RWPE1 (cell line): ENCODE measurements at regions not wholly inside any gene's neighbourhood (a gene's known extent, or its start where the extent isn't known, plus 50 kb on each side); places are given as distances from the start of the nearest gene placed in this dataset.

Experiments used
- CTCF ChIA-PET: fragments of 350-600 bp; sonication (Branson Sonifier 250); formaldehyde crosslinking; extraction: SDS; loops from one replicate; lab custom pipeline; 2021; lab: Yijun Ruan, JAX
- POLR2A ChIA-PET: fragments of 400-600 bp; formaldehyde crosslinking; extraction: SDS; loops from one replicate; lab custom pipeline; 2020; ENCODE audit warnings: antibody characterized with exemption; ENCODE audit not compliant: low non-redundant PET; lab: Yijun Ruan, JAX
- DNase-seq: peaks from one replicate; pipeline ENCODE4 v3.0.0; 2012; ENCODE audit warnings: low spot score
- H3K27ac ChIP-seq: fragments of 450-650 bp; 2 replicates; pipeline ENCODE4 v1.5.1; 2017
- CTCF ChIP-seq: fragments of 450-650 bp; conservative IDR thresholded peaks from 2 replicates; pipeline ENCODE4 v1.5.1; 2017; ENCODE audit warnings: low read depth, mild to moderate bottlenecking

GRCh38 chr5:67576112-67576511 lies 379.5 kb upstream of the CD180 start:
- DNase-seq, result no peak
- no peak overlapping the region for H3K27ac ChIP-seq
- TF ChIP-seq CTCF, result no peak
- ChIA-PET CTCF (interaction anchor here (1.1 kb wide), 1 partner anchor 17 kb away, joined by 3 read pairs; no protein-coding TSS in a partner anchor), POLR2A (no interaction called here)

GRCh38 chr5:67575087-67575486 lies 378.5 kb upstream of the CD180 start:
- no peak for TF ChIP-seq CTCF
- DNase-seq, result no peak
- no peak overlapping the region for H3K27ac ChIP-seq
- CTCF ChIA-PET, result no interaction called here
- POLR2A ChIA-PET, result no interaction called here

GRCh38 chr5:67561151-67561932 lies 364.7 kb upstream of the CD180 start:
- DNase-seq, result no peak
- CTCF ChIA-PET, result no interaction called here
- POLR2A ChIA-PET, result no interaction called here

GRCh38 chr5:67552773-67553172 lies 356.2 kb upstream of the CD180 start:
- DNase-seq, result no peak
- no peak for TF ChIP-seq CTCF
- POLR2A ChIA-PET, result no interaction called here
- CTCF ChIA-PET, result interaction anchor here (0.6 kb wide), 1 partner anchor 701 kb away, joined by 4 read pairs; no protein-coding TSS in a partner anchor
- H3K27ac ChIP-seq, result no peak overlapping the region

More at GRCh38 chr5:67561151-67561932, 364.7 kb upstream of the CD180 start:
- H3K27ac ChIP-seq, result no peak overlapping the region
- TF ChIP-seq CTCF, result no peak

GRCh38 chr5:67549947-67550346 lies 353.3 kb upstream of the CD180 start:
- H3K27ac ChIP-seq, result no peak overlapping the region
- DNase-seq, result no peak
- ChIA-PET CTCF (no interaction called here), POLR2A (no interaction called here)
- TF ChIP-seq CTCF, result no peak

GRCh38 chr5:67549296-67549618 lies 352.7 kb upstream of the CD180 start:
- no peak for TF ChIP-seq CTCF

More at GRCh38 chr5:67549296-67549618, 352.7 kb upstream of the CD180 start:
- CTCF ChIA-PET, result interaction anchor here (0.6 kb wide), 4 partner anchors 24 to 255 kb away, joined by 3 to 4 read pairs (median 4); no protein-coding TSS in a partner anchor
- H3K27ac ChIP-seq, result no peak overlapping the region
- POLR2A ChIA-PET, result no interaction called here
- DNase-seq, result no peak
